Neuron (in vitro differentiated cells): ENCODE measurements at regions not wholly inside any gene's neighbourhood (a gene's known extent, or its start where the extent isn't known, plus 50 kb on each side); places are given as distances from the start of the nearest gene placed in this dataset.
"Not testable (repeated sequence)": the region's sequence is repeated elsewhere in the genome, so short reads cannot be mapped to it uniquely, and the experiment has no call there.

Source experiments
- H2AFZ ChIP-seq: one replicate; pipeline ENCODE4 v1.6.1; 2013; ENCODE audit warnings: low read depth, mild to moderate bottlenecking, inconsistent platforms, low read length, moderate library complexity
- H3K27me3 ChIP-seq: one replicate; pipeline ENCODE4 v1.6.1; 2013; ENCODE audit warnings: low read length; ENCODE audit not compliant: insufficient read depth
- H3K36me3 ChIP-seq: one replicate; pipeline ENCODE4 v1.6.1; 2013; ENCODE audit warnings: low read length; ENCODE audit not compliant: insufficient read depth
- H3K4me1 ChIP-seq: one replicate; pipeline ENCODE4 v1.6.1; 2013; ENCODE audit warnings: low read length; ENCODE audit not compliant: insufficient read depth
- H3K4me3 ChIP-seq: 2 replicates; pipeline ENCODE4 v1.5.1; 2013; ENCODE audit warnings: mild to moderate bottlenecking, low read length, moderate library complexity
- H3K9me3 ChIP-seq: one replicate; pipeline ENCODE4 v1.6.1; 2013; ENCODE audit warnings: low read length

GRCh38 chr11:21752475-21753243 is 440.2 kb upstream of the ANO5 start:
- H3K36me3 ChIP-seq, H3K9me3 ChIP-seq, H3K4me1 ChIP-seq, H2AFZ ChIP-seq, H3K27me3 ChIP-seq, H3K4me3 ChIP-seq: not testable (repeated sequence)

- not testable (repeated sequence) for H3K4me1 ChIP-seq, H2AFZ ChIP-seq, H3K9me3 ChIP-seq, H3K36me3 ChIP-seq, H3K27me3 ChIP-seq, H3K4me3 ChIP-seq
Measured at GRCh38 chr11:21753244-21753767, 439.6 kb upstream of the ANO5 start.

GRCh38 chr11:21761000-21761399 is 431.9 kb upstream of the ANO5 start:
- Histone ChIP-seq H3K36me3 (no peaks in the 10 kb centered on the region), H2AFZ (no peak overlapping the region), H3K27me3 (no peaks in the 10 kb centered on the region), H3K4me3 (no peak overlapping the region), H3K4me1 (no peaks in the 10 kb centered on the region), H3K9me3 (no peaks in the 10 kb centered on the region)

GRCh38 chr11:21768388-21768787 is 424.5 kb upstream of the ANO5 start:
- Histone ChIP-seq H3K4me1 (no peaks in the 10 kb centered on the region), H3K36me3 (no peaks in the 10 kb centered on the region), H2AFZ (no peak overlapping the region), H3K9me3 (no peaks in the 10 kb centered on the region), H3K27me3 (no peaks in the 10 kb centered on the region), H3K4me3 (no peak overlapping the region)

GRCh38 chr11:21769188-21769587 is 423.7 kb upstream of the ANO5 start:
- no peaks in the 10 kb centered on the region for H3K27me3 ChIP-seq
- H3K4me3 ChIP-seq, result no peak overlapping the region
- no peaks in the 10 kb centered on the region for H3K4me1 ChIP-seq
- H2AFZ ChIP-seq, result no peak overlapping the region
- no peaks in the 10 kb centered on the region for H3K36me3 ChIP-seq
- H3K9me3 ChIP-seq, result no peaks in the 10 kb centered on the region

- H2AFZ ChIP-seq, result no peak overlapping the region
- H3K27me3 ChIP-seq, result no peaks in the 10 kb centered on the region
- no peaks in the 10 kb centered on the region for H3K9me3 ChIP-seq
- H3K36me3 ChIP-seq, result no peaks in the 10 kb centered on the region
- no peaks in the 10 kb centered on the region for H3K4me1 ChIP-seq
- no peak overlapping the region for H3K4me3 ChIP-seq
Measured at GRCh38 chr11:21771097-21771496, 421.8 kb upstream of the ANO5 start.

GRCh38 chr11:21774212-21774611 is 418.7 kb upstream of the ANO5 start:
- H3K27me3 ChIP-seq, result no peaks in the 10 kb centered on the region
- H3K9me3 ChIP-seq, result no peaks in the 10 kb centered on the region
- no peak overlapping the region for H2AFZ ChIP-seq
- no peaks in the 10 kb centered on the region for H3K4me1 ChIP-seq
- H3K4me3 ChIP-seq, result no peak overlapping the region
- H3K36me3 ChIP-seq, result no peaks in the 10 kb centered on the region

GRCh38 chr11:21775911-21776310 is 417.0 kb upstream of the ANO5 start:
- no peak overlapping the region for H3K4me3 ChIP-seq
- H3K4me1 ChIP-seq, result no peaks in the 10 kb centered on the region
- no peaks in the 10 kb centered on the region for H3K36me3 ChIP-seq
- no peaks in the 10 kb centered on the region for H3K9me3 ChIP-seq
- no peak overlapping the region for H2AFZ ChIP-seq
- H3K27me3 ChIP-seq, result no peaks in the 10 kb centered on the region

- no peak overlapping the region for H3K4me3 ChIP-seq
- H2AFZ ChIP-seq, result no peak overlapping the region
- H3K36me3 ChIP-seq, result no peaks in the 10 kb centered on the region
- H3K4me1 ChIP-seq, result no peaks in the 10 kb centered on the region
- no peaks in the 10 kb centered on the region for H3K9me3 ChIP-seq
- no peaks in the 10 kb centered on the region for H3K27me3 ChIP-seq
Measured at GRCh38 chr11:21783954-21784353, 408.9 kb upstream of the ANO5 start.

- Histone ChIP-seq H2AFZ (no peak overlapping the region), H3K27me3 (no peaks in the 10 kb centered on the region), H3K36me3 (no peaks in the 10 kb centered on the region), H3K9me3 (no peaks in the 10 kb centered on the region), H3K4me3 (no peak overlapping the region), H3K4me1 (no peaks in the 10 kb centered on the region)
Measured at GRCh38 chr11:21785351-21785750, 407.5 kb upstream of the ANO5 start.

GRCh38 chr11:21794306-21794705 is 398.6 kb upstream of the ANO5 start:
- Histone ChIP-seq H3K9me3 (no peaks in the 10 kb centered on the region), H3K36me3 (no peaks in the 10 kb centered on the region), H3K4me3 (no peak overlapping the region), H2AFZ (no peak overlapping the region), H3K27me3 (no peaks in the 10 kb centered on the region), H3K4me1 (no peaks in the 10 kb centered on the region)

- H2AFZ ChIP-seq, result no peak overlapping the region
- H3K27me3 ChIP-seq, result no peaks in the 10 kb centered on the region
- no peaks in the 10 kb centered on the region for H3K4me1 ChIP-seq
- no peaks in the 10 kb centered on the region for H3K9me3 ChIP-seq
- H3K36me3 ChIP-seq, result no peaks in the 10 kb centered on the region
- no peak overlapping the region for H3K4me3 ChIP-seq
Measured at GRCh38 chr11:21798216-21798615, 394.7 kb upstream of the ANO5 start.

GRCh38 chr11:21804523-21804922 is 388.4 kb upstream of the ANO5 start:
- not testable (repeated sequence) for H3K4me1 ChIP-seq

GRCh38 chr11:21806508-21806907 is 386.4 kb upstream of the ANO5 start:
- Histone ChIP-seq H2AFZ (no peak overlapping the region), H3K4me1 (no peaks in the 10 kb centered on the region), H3K4me3 (no peak overlapping the region), H3K27me3 (no peaks in the 10 kb centered on the region), H3K9me3 (no peaks in the 10 kb centered on the region), H3K36me3 (no peaks in the 10 kb centered on the region)

More at GRCh38 chr11:21804523-21804922, 388.4 kb upstream of the ANO5 start:
- H2AFZ ChIP-seq, H3K9me3 ChIP-seq, H3K36me3 ChIP-seq, H3K27me3 ChIP-seq, H3K4me3 ChIP-seq: not testable (repeated sequence)
